Muscle layer of duodenum (tissue), 2 donors: ENCODE measurements at regions not wholly inside any gene's neighbourhood (a gene's known extent, or its start where the extent isn't known, plus 50 kb on each side); places are given as distances from the start of the nearest gene placed in this dataset.

Experiments used
- H3K27ac ChIP-seq: one replicate; pipeline ENCODE4 v1.7.0; 2013; ENCODE audit warnings: mild to moderate bottlenecking, low read length
- H3K27me3 ChIP-seq: one replicate; pipeline ENCODE4 v1.7.0; 2013; ENCODE audit warnings: low read depth, mild to moderate bottlenecking, control low read depth, low read length
- H3K36me3 ChIP-seq, 2 donors: one replicate each; pipeline ENCODE4 v1.7.0; 2013; ENCODE audit warnings: low read length in 2 of 2, control low read depth in 1 of 2, mild to moderate bottlenecking in 1 of 2; ENCODE audit not compliant: insufficient read depth in 2 of 2, control insufficient read depth in 1 of 2
- H3K4me1 ChIP-seq, 2 donors: one replicate each; pipeline ENCODE4 v1.7.0; 2013; ENCODE audit warnings: low read length in 2 of 2, mild to moderate bottlenecking in 2 of 2, control low read depth in 1 of 2, moderate library complexity in 1 of 2; ENCODE audit not compliant: insufficient read depth in 2 of 2, control insufficient read depth in 1 of 2
- H3K4me3 ChIP-seq, 2 donors: one replicate each; pipeline ENCODE4 v1.7.0; 2013; ENCODE audit warnings: low read length in 2 of 2, low read depth in 1 of 2, mild to moderate bottlenecking in 1 of 2
- H3K9me3 ChIP-seq, 2 donors: one replicate each; pipeline ENCODE4 v1.7.0; 2013; ENCODE audit warnings: low read length in 2 of 2, control low read depth in 1 of 2, mild to moderate bottlenecking in 1 of 2; ENCODE audit not compliant: control insufficient read depth in 1 of 2
- donor health status: healthy.

DNA sequence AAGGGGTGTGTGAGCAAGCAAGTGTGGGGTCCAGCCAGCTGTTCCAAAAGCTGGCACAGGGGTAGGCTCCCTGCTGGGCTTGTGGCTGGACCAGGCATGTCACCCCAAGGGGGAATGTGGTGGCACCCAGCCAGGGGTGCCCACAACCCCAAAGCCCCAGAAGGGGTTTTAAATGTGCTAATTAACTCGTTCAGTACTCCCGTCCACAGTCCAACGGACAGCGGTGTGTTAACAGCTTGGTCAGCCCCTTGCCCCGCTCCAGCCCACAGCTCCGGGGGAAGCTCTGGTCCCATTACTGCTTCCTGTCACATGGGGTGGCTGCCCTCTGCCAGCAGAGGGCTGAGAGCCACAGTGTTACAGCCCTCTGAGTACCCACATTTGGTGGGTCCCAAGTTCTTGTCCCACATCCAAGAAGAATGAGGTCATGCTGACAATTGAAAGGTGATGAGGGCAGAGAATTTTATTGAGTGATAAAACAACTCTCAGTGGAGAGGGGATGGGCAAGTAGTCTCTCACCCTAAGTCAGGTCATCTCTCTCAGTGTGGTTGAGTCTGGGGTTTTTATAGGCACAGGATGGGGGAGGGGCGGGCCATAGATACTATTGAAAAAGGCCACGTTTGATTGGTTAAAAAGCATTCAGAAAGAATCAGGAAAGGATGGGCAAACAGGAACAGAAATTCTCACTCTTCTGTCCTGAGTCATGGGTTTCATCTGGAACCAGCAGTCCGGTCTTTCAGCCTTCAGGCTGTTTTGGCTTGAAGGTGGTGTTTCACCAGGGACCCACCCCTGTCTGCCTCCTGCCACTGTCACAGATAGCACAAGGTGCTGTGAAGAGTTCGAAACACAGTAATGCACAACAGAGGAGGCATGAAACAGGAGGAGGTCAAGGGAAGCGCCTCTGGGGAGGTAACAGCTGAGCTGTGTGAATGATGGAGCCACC is 238.5 kb downstream of the NFATC2 start:
- H3K9me3 ChIP-seq: no peaks in the 10 kb centered on the region
- peaks cover 0 to 6% of the 10 kb centered on the region in 2 donors for H3K4me1 ChIP-seq
- no peaks in the 10 kb centered on the region for H3K27me3 ChIP-seq
- H3K4me3 ChIP-seq: no peak overlapping the region
- H3K27ac ChIP-seq: no peak overlapping the region
- no peaks in the 10 kb centered on the region for H3K36me3 ChIP-seq

DNA sequence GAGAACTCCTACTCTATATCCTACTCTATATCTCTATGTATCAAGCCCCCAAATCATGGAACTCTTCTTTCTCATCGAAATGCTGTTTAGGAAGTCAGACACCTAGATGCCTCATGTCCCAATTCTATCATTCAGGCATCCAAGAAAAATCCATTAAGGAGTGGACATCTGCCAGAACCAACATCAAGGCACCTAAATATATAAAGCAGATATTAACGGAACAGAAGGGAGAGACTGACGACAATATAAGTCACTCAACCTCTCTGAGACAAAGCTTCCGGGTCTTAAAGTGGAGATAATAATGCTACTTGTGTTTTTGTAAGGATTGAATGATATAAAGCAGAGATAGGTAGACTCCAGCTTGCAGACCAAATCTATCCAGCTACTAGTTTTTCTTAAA is 241.5 kb downstream of the NFATC2 start:
- Histone ChIP-seq H3K27me3 (no peaks in the 10 kb centered on the region), H3K27ac (no peak overlapping the region), H3K9me3 (no peaks in the 10 kb centered on the region), H3K4me3 (no peak overlapping the region), H3K4me1 (no peaks in the 10 kb centered on the region), H3K36me3 (no peaks in the 10 kb centered on the region)

DNA sequence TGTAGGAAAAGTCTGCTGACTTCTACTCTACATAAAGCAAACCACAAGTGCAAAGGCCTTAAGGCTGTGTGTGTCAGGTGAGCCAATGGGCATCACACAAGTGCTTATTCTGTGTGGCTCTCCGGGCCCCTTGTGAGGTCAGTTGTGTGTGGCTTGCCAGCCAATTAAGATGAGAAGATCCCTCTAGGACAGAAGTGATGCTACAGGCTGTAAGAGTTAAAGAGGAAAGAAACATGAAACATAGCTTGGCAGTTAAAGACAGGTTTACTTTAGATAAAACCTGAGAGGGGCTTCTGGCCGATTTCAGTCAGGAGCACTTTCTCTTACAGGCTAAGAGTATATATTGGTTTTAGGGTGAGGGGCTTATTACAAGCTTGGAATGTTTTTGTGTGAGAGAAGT is 242.4 kb downstream of the NFATC2 start:
- H3K4me3 ChIP-seq: no peak overlapping the region
- H3K27ac ChIP-seq: no peak overlapping the region
- H3K4me1 ChIP-seq: no peaks in the 10 kb centered on the region
- no peaks in the 10 kb centered on the region for H3K36me3 ChIP-seq
- H3K9me3 ChIP-seq: no peaks in the 10 kb centered on the region
- no peaks in the 10 kb centered on the region for H3K27me3 ChIP-seq

DNA sequence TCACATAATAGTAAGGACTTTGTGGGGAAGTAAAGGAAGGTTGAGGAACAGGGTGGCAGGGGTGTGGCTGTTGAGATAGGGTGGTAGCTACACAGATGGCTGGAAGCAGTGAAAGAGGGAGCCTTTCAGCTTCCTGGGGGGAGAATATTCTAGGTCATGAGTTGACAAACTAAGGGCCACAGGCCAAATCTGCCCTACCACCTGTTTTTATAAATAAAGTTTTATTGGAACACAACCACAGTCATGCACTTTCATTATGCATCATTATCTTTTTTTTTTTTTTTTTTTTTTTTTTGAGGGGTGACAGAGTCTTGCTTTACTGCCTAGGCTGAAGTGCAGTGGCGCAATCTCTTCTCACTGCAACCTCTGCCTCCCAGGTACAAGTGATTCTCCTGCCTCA is 243.1 kb downstream of the NFATC2 start:
- Histone ChIP-seq H3K36me3 (no peaks in the 10 kb centered on the region), H3K9me3 (no peaks in the 10 kb centered on the region), H3K4me1 (no peaks in the 10 kb centered on the region), H3K27me3 (no peaks in the 10 kb centered on the region), H3K4me3 (no peak overlapping the region), H3K27ac (no peak overlapping the region)

DNA sequence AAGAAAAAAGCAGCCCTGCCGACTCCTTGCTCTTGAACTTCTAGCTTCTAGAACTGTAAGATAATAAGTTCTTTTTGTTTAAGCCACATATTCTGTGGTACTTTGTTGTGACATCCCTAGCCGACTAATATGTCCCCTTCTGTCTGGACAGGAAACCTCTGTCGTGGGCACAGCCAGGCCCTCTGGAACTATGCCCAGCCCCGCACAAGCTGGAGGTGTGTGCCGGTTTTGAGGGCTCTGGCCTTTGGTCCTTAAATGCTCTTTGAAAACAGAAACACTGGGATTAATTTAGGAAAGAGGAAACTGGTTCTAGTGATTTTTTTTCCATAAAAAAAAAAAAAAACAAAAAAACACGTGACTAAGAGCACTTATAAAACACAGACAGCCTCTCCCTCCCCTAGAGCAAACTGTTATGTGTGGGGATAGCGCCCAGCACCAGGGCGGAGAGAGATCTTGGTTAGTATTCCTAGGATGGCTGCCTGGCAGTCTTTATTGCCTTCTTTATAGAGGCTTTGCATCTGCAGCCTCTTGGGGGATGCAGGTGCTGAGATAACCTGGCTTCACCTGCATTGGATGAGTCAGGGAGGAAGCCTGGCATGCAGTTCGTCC is 244.3 kb downstream of the NFATC2 start:
- Histone ChIP-seq H3K27me3 (no peaks in the 10 kb centered on the region), H3K27ac (no peak overlapping the region), H3K36me3 (no peaks in the 10 kb centered on the region), H3K4me3 (no peak overlapping the region), H3K9me3 (no peaks in the 10 kb centered on the region), H3K4me1 (no peaks in the 10 kb centered on the region)

DNA sequence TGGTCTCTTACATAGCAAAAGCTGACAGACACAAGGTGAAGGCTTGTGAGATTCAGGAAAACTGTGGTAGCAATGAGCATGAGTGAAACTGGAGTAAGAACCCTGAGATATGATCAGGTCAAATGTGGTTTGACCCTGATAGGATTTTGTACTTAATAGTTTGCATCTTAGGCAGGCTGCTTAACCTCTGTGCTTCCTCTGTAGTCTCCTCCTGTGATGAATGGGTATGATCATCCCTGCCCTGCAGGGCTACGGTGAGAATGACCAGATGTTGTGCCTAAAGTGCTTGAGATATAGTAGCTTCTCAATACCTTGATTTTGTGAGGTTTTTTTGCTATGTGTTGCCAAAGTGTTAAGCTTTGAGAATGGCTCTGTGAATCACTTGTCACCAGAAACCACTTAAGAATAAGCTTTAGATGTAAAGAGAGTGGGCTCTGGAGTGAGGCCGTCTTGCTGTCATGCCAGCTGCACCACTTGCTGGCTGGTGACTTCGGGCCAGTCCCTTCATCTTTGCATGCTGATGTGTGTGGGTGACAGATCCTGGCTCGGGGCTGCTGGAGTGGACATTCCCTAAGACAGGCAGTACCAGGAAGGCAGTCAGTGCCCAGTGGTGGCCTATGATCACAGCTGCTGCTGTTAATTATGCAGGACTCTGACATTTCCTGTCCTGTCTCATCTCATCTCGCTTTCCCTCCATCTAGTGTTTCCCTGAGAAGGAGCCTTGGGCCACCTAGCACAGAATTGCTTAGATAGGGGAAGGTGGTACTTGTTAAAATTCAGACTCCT is 254.7 kb downstream of the NFATC2 start:
- Histone ChIP-seq H3K4me1 (no peaks in the 10 kb centered on the region), H3K4me3 (no peak overlapping the region), H3K36me3 (no peaks in the 10 kb centered on the region), H3K9me3 (no peaks in the 10 kb centered on the region), H3K27me3 (no peaks in the 10 kb centered on the region), H3K27ac (no peak overlapping the region)

DNA sequence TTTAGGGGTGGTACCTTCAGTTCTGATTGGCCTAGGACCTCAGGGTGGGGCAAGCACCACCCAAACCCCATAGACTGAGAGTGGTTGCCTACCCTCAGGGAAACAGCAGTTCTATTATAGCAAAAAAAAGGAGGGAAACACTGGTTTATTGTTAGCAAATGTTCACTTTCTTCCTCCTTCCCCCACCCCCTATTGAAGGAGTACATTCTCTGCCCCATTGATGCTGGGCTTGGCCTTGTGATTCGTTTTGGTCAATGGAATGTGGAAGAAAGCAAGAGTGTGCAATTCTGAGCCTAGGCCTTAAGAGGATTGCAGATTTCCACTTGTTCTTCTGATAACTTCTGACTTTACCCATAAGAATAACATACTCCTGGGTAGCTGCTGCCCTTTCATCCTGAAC is 255.8 kb downstream of the NFATC2 start:
- no peaks in the 10 kb centered on the region for H3K27me3 ChIP-seq
- no peaks in the 10 kb centered on the region for H3K9me3 ChIP-seq
- H3K4me1 ChIP-seq: no peaks in the 10 kb centered on the region
- H3K4me3 ChIP-seq: no peak overlapping the region
- H3K36me3 ChIP-seq: no peaks in the 10 kb centered on the region
- H3K27ac ChIP-seq: no peak overlapping the region

DNA sequence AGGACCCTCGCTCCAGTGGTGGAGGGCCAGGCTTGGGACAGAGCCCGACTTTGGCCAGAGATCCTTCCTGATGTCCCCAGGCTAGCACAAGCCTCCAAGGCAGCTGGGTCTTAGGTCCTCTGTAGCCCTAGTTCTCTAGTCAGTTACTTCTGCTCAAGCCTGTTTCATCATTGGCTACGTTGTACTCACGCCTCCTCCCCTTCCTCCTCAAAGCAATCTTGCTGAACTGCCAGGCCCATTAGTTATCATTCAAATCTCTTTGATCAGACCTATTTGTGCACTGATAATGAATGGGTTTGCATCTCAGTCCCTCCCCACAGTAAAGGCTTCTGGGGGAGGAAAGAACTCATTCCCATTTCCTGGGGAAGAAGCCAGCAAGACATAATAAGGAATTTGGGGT is 256.8 kb downstream of the NFATC2 start:
- H3K27me3 ChIP-seq: no peaks in the 10 kb centered on the region
- no peak overlapping the region for H3K27ac ChIP-seq
- H3K4me3 ChIP-seq: no peak overlapping the region

DNA sequence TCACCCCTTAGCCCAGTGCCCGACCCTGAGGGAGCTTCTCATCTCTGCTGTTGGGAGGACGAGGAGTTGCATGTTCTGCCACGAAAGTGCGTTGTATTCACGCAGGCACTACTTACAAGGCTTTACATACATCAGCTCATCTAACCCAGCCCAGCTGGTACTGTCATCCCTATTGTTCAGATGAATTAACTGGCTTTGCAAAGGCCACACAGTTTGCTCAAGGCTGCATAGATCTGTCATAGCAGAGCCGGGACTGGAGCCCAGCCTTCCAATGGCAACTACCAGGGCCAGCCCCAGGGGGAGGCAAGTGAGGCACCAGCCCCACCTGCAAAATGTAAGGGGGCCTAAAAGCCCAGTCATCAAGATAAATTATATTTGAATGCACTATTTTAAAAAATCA is 257.6 kb downstream of the NFATC2 start:
- Histone ChIP-seq H3K4me3 (no peak overlapping the region), H3K4me1 (no peaks in the 10 kb centered on the region), H3K27ac (no peak overlapping the region), H3K27me3 (no peaks in the 10 kb centered on the region), H3K36me3 (no peaks in the 10 kb centered on the region), H3K9me3 (no peaks in the 10 kb centered on the region)

More for the DNA sequence above, 256.8 kb downstream of the NFATC2 start:
- no peaks in the 10 kb centered on the region for H3K9me3 ChIP-seq
- H3K4me1 ChIP-seq: no peaks in the 10 kb centered on the region
- no peaks in the 10 kb centered on the region for H3K36me3 ChIP-seq

DNA sequence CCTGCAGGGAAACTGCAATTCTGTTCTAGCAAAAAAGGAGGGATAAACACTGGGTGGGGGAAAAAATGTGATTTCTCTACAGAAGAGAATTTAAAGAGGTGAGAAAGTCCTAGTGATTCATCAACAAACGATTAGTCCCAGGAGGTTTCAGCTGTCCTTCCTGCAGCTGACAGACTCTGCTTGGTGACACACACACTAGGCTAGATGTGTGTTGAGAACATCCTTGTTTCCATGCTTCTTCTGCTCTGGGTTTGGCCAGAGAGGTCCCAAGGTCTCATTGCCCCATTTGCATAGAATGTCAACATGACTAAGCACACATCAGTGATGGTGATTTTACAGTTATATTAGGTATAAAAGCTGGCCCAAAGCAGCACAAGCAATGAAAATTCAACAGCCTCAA is 258.3 kb downstream of the NFATC2 start:
- Histone ChIP-seq H3K4me1 (no peaks in the 10 kb centered on the region), H3K27me3 (no peaks in the 10 kb centered on the region), H3K9me3 (no peaks in the 10 kb centered on the region), H3K36me3 (no peaks in the 10 kb centered on the region), H3K4me3 (no peak overlapping the region), H3K27ac (no peak overlapping the region)

DNA sequence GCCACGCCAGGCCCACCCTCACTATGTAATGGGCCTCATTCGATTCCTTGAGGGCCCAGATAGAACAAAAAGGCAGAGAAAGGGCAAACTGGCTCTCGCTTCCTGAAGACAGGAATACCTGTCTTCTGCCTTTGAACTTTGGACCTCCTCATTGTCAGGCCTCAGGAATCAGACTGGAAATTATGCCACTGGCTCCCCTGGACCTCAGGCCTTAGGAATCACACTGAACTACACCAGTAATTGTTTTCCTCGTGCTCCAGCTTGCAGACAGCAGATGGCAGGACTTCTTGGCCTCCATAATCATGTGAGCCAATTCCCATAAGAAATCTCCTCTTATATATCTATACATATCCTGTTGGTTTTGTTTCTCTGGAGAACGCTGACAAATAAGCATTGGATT is 258.6 kb upstream of the KCNG1 start:
- Histone ChIP-seq H3K27ac (no peak overlapping the region), H3K36me3 (no peaks in the 10 kb centered on the region), H3K4me3 (no peak overlapping the region), H3K27me3 (no peaks in the 10 kb centered on the region), H3K4me1 (no peaks in the 10 kb centered on the region), H3K9me3 (no peaks in the 10 kb centered on the region)
